ENCODE measurements at regions not wholly inside any gene's neighbourhood (a gene's known extent, or its start where the extent isn't known, plus 50 kb on each side); places are given as distances from the start of the nearest gene placed in this dataset.

GRCh38 chr16:85984231-85984880, 85.4 kb downstream of the IRF8 start:
- 84% methylated on average over 14 of the region's 14 CpGs for WGBS (ENCODE audit: insufficient coverage, insufficient replicate concordance, low lambda C conversion rate, missing lambda C conversion rate)
- Histone ChIP-seq H2AFZ (ENCODE audit: control insufficient read depth, low read depth, low read length) (peak overlapping the region; percentile 72), H3K27me3 (replicated peaks in 1 of 2; ENCODE audit: control insufficient read depth in 2 of 2, insufficient read depth in 2 of 2, low read length in 1 of 2) (no peaks in the 10 kb centered on the region), H3K4me3 (peak overlapping the region; percentile 37), H3K4me1 (ENCODE audit: control insufficient read depth, insufficient read depth, low read length) (peaks cover 61% of the 10 kb centered on the region), H3K27ac (ENCODE audit: control insufficient read depth, insufficient read depth) (peak overlapping the region; percentile 100), H3K36me3 (ENCODE audit: control insufficient read depth in 2 of 2, insufficient read depth in 2 of 2, low read length in 1 of 2) (no peaks in the 10 kb centered on the region), H4K20me1 (ENCODE audit: control insufficient read depth, insufficient read depth) (no peaks in the 10 kb centered on the region), H3K9me3 (replicated peaks; ENCODE audit: control insufficient read depth, insufficient read depth, low read length) (no peaks in the 10 kb centered on the region), H3K9ac (ENCODE audit: control insufficient read depth, insufficient read depth, low read length) (peak overlapping the region; percentile 76), H3K79me2 (ENCODE audit: control insufficient read depth, insufficient read depth, low read length) (peaks cover 5% of the 10 kb centered on the region), H3K4me2 (ENCODE audit: control insufficient read depth, insufficient read depth) (peak overlapping the region; percentile 66)
- CTCF ChIA-PET: interaction anchor here (0.7 to 12.2 kb wide), 5 partner anchors 8 to 162 kb away, joined by 3 to 337 read pairs (median 4); no protein-coding TSS in a partner anchor
- DNase-seq (ENCODE audit: low read depth, low spot score) (no peak), FAIRE-seq (no peak), ATAC-seq (no peak)
- SMC1A ChIA-PET (ENCODE audit: uncharacterized antibody, unreplicated experiment): interaction anchor here (11.8 to 18.6 kb wide), 3 partner anchors 26 to 163 kb away, joined by 208 to 338 read pairs (median 289); partner anchors contain the start of gene IRF8
- intact Hi-C loops (cut with micrococcal nuclease; ENCODE audit: unreplicated experiment) (no loop called here), in situ Hi-C loops (cut with MboI) (no loop called here)
- POLR2A ChIA-PET: no interaction called here
- RAD21 ChIA-PET (ENCODE audit: unreplicated experiment): interaction anchor here (1.4 to 8.2 kb wide), 7 partner anchors 28 to 164 kb away, joined by 6 to 194 read pairs (median 47); partner anchors contain the start of gene IRF8
- no TSS peak for BruUV-seq (replicated peaks)
- TF ChIP-seq E4F1 (IDR thresholded peaks at IDR 0.05; ENCODE audit: borderline replicate concordance, partially characterized antibody) (no peak), JUND (IDR thresholded peaks at IDR 0.05; ENCODE audit: low read depth, low read length) (no peak), ZBTB11 (CRISPR knock-in tag; IDR thresholded peaks at IDR 0.05) (no peak), KAT2A (conservative IDR thresholded peaks at IDR 0.05; ENCODE audit: control insufficient read depth, low read depth, low read length) (no peak), SMAD1 (IDR thresholded peaks at IDR 0.05; ENCODE audit: low read depth, partially characterized antibody) (no peak), RUNX3 (IDR thresholded peaks at IDR 0.05; ENCODE audit: low read length) (no peak), RFX5 (IDR thresholded peaks at IDR 0.05; ENCODE audit: low read depth, low read length) (no peak), IKZF1 (conservative IDR thresholded peaks at IDR 0.05) (no peak), POLR2A (IDR thresholded peaks at IDR 0.05; ENCODE audit: low read depth, low read length) (no peak), BCLAF1 (IDR thresholded peaks at IDR 0.05) (no peak), ATF2 (IDR thresholded peaks at IDR 0.05; ENCODE audit: low read length) (no peak)
- TF ChIP-seq, protein P1, sequence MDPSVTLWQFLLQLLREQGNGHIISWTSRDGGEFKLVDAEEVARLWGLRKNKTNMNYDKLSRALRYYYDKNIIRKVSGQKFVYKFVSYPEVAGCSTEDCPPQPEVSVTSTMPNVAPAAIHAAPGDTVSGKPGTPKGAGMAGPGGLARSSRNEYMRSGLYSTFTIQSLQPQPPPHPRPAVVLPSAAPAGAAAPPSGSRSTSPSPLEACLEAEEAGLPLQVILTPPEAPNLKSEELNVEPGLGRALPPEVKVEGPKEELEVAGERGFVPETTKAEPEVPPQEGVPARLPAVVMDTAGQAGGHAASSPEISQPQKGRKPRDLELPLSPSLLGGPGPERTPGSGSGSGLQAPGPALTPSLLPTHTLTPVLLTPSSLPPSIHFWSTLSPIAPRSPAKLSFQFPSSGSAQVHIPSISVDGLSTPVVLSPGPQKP (IDR thresholded peaks at IDR 0.05; ENCODE audit: low read depth, low read length): no peak

Measured in GM12878 (cell line).